Psoas muscle (tissue), 7 donors: ENCODE measurements at regions not wholly inside any gene's neighbourhood (a gene's known extent, or its start where the extent isn't known, plus 50 kb on each side); places are given as distances from the start of the nearest gene placed in this dataset.

Experiments
- ATAC-seq, 4 donors: fragments of 200-7000 bp; cut with Tn5 transposase; one replicate each; pipeline ENCODE4 v1.9.1; 2020; ENCODE audit warnings: moderate library complexity in 3 of 4, mild to moderate bottlenecking in 2 of 4
- DNase-seq, 2 donors: peaks; one replicate each; pipeline ENCODE4 v3.0.0-alpha.2; 2020
- H3K27ac ChIP-seq: fragments of 200-600 bp; one replicate; pipeline ENCODE4 v1.8.0; 2022
- H3K27me3 ChIP-seq, 3 donors: fragments of 200-600 bp in 1 of 3; one replicate each; pipeline versions ENCODE4 v1.6.1 to v1.8.0; 2013 to 2022; ENCODE audit warnings: low read length in 2 of 3, mild to moderate bottlenecking in 2 of 3, moderate library complexity in 1 of 3; ENCODE audit not compliant: insufficient read depth in 3 of 3
- H3K36me3 ChIP-seq, 2 donors: fragments of 200-600 bp in 1 of 2; one replicate each; pipeline versions ENCODE4 v1.6.1 to v1.8.0; 2013 to 2022; ENCODE audit warnings: low read depth in 1 of 2, mild to moderate bottlenecking in 1 of 2, moderate library complexity in 1 of 2; ENCODE audit not compliant: insufficient read depth in 1 of 2
- H3K4me1 ChIP-seq: fragments of 200-600 bp; one replicate; pipeline ENCODE4 v1.8.0; 2022
- H3K4me3 ChIP-seq: fragments of 200-600 bp; one replicate; pipeline ENCODE4 v1.8.0; 2022; ENCODE audit warnings: mild to moderate bottlenecking
- H3K9me3 ChIP-seq: fragments of 200-600 bp; one replicate; pipeline ENCODE4 v1.8.0; 2022
- WGBS, 3 donors: extraction: QIAGEN DNeasy Blood & Tissue Kit; methylation state at CpG; one replicate each; pipeline versions ENCODE4 v1.1.6 to v1.1.7; 2013; 5-methylcytosine and 5-hydroxymethylcytosine counted together
- intact Hi-C, 2 donors: fragments of 100-400 bp; cut with DNase I; formaldehyde crosslinking; loops; one replicate each; pipeline versions ENCODE4 v1.11.0 to v1.14.2; 2022
- TF ChIP-seq, protein P1 (sequence below): fragments of 200-600 bp; IDR thresholded peaks from one replicate; pipeline ENCODE4 v1.8.0; 2022; ENCODE audit warnings: antibody characterized with exemption
- donor health status: healthy with polysubstance abuse.
- donor health status: DM: no; HTN: no; CAD: no; lungs with moderate emphysema.
- donor health status: Bipolar disorder and iron deficiency.
- donor health status: healthy.
- donor health status: DM: yes; HTN: yes; CAD: no.
- donor health status: DM: no; HTN: no; CAD: no.
- donor health status: DM: yes; HTN: yes; CAD: no.

DNA sequence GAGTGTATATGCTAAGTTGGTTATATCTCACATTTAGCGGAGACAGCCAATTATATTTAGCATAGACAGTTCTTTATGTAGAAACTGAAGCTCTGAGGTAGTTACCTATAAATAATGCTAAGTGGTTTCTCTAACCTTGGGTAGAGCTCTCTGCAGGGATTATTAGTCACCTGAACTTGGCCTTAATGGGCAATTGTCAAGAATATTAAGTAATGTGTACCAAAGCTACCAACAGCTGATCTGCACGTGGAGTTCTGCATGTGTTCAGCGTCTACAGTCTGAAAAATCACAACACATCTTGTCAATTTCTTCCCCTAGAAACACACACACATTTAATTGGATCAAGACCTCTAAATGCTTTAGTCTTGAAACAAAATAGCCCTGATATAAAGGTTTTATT lies 740.6 kb upstream of the FAM241A start:
- DNase-seq (no peak), ATAC-seq (peak; percentile 62 to 89 (median 80))
- intact Hi-C loops, result no loop called here
- Histone ChIP-seq H3K9me3 (no peaks in the 10 kb centered on the region), H3K36me3 (no peaks in the 10 kb centered on the region), H3K27me3 (no peaks in the 10 kb centered on the region), H3K27ac (peak overlapping the region; percentile 31), H3K4me3 (no peak overlapping the region), H3K4me1 (peaks cover 9% of the 10 kb centered on the region)
- 41 to 52% (median 44%) methylated on average over 3 of the region's 3 CpGs for WGBS, 3 donors
- TF ChIP-seq, protein P1, sequence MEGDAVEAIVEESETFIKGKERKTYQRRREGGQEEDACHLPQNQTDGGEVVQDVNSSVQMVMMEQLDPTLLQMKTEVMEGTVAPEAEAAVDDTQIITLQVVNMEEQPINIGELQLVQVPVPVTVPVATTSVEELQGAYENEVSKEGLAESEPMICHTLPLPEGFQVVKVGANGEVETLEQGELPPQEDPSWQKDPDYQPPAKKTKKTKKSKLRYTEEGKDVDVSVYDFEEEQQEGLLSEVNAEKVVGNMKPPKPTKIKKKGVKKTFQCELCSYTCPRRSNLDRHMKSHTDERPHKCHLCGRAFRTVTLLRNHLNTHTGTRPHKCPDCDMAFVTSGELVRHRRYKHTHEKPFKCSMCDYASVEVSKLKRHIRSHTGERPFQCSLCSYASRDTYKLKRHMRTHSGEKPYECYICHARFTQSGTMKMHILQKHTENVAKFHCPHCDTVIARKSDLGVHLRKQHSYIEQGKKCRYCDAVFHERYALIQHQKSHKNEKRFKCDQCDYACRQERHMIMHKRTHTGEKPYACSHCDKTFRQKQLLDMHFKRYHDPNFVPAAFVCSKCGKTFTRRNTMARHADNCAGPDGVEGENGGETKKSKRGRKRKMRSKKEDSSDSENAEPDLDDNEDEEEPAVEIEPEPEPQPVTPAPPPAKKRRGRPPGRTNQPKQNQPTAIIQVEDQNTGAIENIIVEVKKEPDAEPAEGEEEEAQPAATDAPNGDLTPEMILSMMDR, result no peak

DNA sequence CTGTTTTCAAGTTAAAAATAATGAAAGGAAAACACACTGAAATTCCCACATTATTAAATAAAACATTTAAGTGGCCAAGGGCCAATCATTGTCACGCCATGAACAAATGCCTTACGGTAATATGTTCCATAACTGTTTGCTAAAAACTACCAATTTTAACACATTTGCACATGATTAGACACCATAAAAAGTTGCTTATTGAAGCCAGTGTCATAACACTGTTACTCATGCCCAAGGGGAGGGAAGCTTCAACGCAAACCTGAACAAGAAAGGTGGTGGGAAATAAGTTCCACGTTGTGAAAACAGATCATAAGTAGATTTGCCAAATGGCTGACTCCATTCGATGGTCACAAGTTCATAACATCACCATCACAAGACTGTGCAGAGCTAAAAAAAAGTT lies 739.3 kb upstream of the FAM241A start:
- TF ChIP-seq, protein P1, result no peak
- Histone ChIP-seq H3K9me3 (no peaks in the 10 kb centered on the region), H3K4me3 (no peak overlapping the region), H3K36me3 (no peaks in the 10 kb centered on the region), H3K4me1 (peaks cover 6% of the 10 kb centered on the region), H3K27me3 (no peaks in the 10 kb centered on the region), H3K27ac (no peak overlapping the region)
- DNase-seq, result no peak
- no peak for ATAC-seq
- WGBS, 3 donors, result 31 to 50% (median 33%) methylated on average over 5 of the region's 5 CpGs
- intact Hi-C loops, result no loop called here

DNA sequence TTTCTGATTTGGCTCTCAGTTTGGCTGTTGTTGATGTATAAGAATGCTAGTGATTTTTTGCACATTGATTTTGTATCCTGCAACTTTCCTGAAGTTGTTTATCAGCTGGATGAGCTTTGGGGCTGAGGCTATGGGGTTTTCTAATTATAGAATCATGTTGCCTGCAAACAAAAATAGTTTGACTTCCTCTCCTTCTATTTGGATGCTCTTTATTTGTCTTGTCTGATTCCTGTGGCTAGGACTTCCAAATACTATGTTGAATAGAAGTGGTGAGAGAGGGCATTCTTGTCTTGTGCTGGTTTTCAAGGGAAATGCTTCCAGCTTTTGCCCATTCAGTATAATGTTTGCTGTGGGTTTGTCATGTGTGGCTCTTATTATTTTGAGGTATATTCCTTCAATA lies 734.7 kb upstream of the FAM241A start:
- TF ChIP-seq, protein P1, result no peak
- Histone ChIP-seq H3K36me3 (no peaks in the 10 kb centered on the region), H3K9me3 (no peaks in the 10 kb centered on the region), H3K27ac (no peak overlapping the region), H3K27me3 (no peaks in the 10 kb centered on the region), H3K4me1 (no peaks in the 10 kb centered on the region), H3K4me3 (no peak overlapping the region)
- intact Hi-C loops, result no loop called here
- no peak for ATAC-seq
- no peak for DNase-seq

DNA sequence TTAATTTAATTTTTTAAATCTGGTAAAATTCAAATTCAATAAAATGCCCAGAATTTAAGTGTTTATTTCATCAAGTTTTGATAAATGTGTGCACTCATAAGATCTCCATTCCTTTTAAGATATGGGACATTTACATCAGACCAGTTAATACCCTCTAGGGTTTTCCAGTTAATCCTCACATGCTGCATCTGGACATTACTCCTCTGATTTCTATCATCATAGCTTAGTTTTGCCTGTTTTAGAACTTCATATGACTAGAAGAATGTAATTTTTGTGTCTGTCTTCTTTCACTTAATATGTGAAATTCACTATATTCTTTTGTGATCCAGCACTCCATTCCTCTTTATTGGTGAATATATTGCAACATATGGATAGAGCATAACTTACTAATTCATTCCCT lies 727.7 kb upstream of the FAM241A start:
- DNase-seq, result no peak
- H3K36me3 ChIP-seq, result no peaks in the 10 kb centered on the region
- TF ChIP-seq, protein P1, result no peak
- H3K27me3 ChIP-seq, result no peaks in the 10 kb centered on the region
- H3K27ac ChIP-seq, result no peak overlapping the region
- no peaks in the 10 kb centered on the region for H3K9me3 ChIP-seq
- no peaks in the 10 kb centered on the region for H3K4me1 ChIP-seq
- no peak overlapping the region for H3K4me3 ChIP-seq
- intact Hi-C loops, result no loop called here
- no peak for ATAC-seq

DNA sequence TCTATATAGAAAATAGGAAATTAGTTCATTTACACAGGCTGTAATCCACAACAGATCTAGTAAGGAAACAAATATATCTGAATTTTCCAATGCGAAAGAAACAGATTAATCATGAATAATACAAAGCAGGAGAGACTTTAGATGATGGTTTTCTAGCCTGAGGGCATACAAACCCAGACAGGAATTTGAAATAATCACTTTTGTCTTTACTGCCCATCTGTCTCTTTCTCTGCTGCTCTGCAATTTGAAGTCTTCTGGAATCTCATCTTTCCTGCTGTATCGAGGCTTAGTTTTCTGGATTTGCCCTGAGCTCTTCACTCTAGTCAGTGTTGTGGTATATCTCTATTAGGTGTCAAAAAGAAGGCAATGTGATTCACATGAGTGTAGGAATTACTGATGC lies 711.8 kb upstream of the FAM241A start:
- no peak overlapping the region for H3K27ac ChIP-seq
- no peaks in the 10 kb centered on the region for H3K36me3 ChIP-seq
- DNase-seq (no peak), ATAC-seq (no peak)
- TF ChIP-seq, protein P1, result no peak
- H3K27me3 ChIP-seq, result no peaks in the 10 kb centered on the region
- H3K4me3 ChIP-seq, result no peak overlapping the region
- H3K4me1 ChIP-seq, result no peaks in the 10 kb centered on the region
- WGBS, 3 donors, result 68 to 78% (median 75%) methylated on average over 2 of the region's 2 CpGs
- intact Hi-C loops, result no loop called here
- no peaks in the 10 kb centered on the region for H3K9me3 ChIP-seq
